IMR-90 (cell line): ENCODE measurements at regions not wholly inside any gene's neighbourhood (a gene's known extent, or its start where the extent isn't known, plus 50 kb on each side); places are given as distances from the start of the nearest gene placed in this dataset.

Experiments
- ATAC-seq: fragments of 200-7000 bp; cut with Tn5 transposase; 2 replicates; pipeline ENCODE4 v1.9.1; 2020; ENCODE audit warnings: low read depth, mild to moderate bottlenecking, moderate library complexity
- BruUV-seq: library from RNA; stranded (reverse); fragments of 400-500 nt; replicated peaks from 2 replicates; lab custom pipeline; 2021; lab: Mats Ljungman, UMichigan
- CTCF ChIA-PET: fragments of 300-600 bp; formaldehyde crosslinking; extraction: SDS; loops from one replicate; lab custom pipeline; 2021; ENCODE audit warnings: antibody characterized with exemption; lab: Yijun Ruan, JAX
- POLR2A ChIA-PET: fragments of 300-600 bp; sonication (Branson Sonifier 250); formaldehyde crosslinking; loops from one replicate; lab custom pipeline; 2022; ENCODE audit warnings: antibody characterized with exemption; ENCODE audit not compliant: unreplicated experiment; lab: Charles Lee
- DNase-seq: peaks from one replicate; pipeline ENCODE4 v3.0.0; 2013
- H2AFZ ChIP-seq: replicated peaks from 2 replicates; pipeline ENCODE3; 2013; ENCODE audit warnings: low read length, mild to moderate bottlenecking; ENCODE audit not compliant: poor library complexity
- H2AK5ac ChIP-seq: 2 replicates; pipeline ENCODE4 v1.6.1; 2013; ENCODE audit warnings: low read depth, low read length, inconsistent platforms
- H2AK9ac ChIP-seq: replicated peaks from 2 replicates; pipeline ENCODE3; 2013; ENCODE audit warnings: mild to moderate bottlenecking, low read depth, low read length, moderate library complexity; ENCODE audit not compliant: poor library complexity
- H2BK120ac ChIP-seq: 2 replicates; pipeline ENCODE4 v1.6.1; 2013; ENCODE audit warnings: low read depth, low read length, inconsistent platforms
- H2BK15ac ChIP-seq: 3 replicates; pipeline ENCODE4 v1.6.1; 2013; ENCODE audit warnings: low read depth, low read length, inconsistent platforms
- H2BK20ac ChIP-seq: 2 replicates; pipeline ENCODE4 v1.6.1; 2013; ENCODE audit warnings: low read depth, mild to moderate bottlenecking, inconsistent platforms, low read length, moderate library complexity
- H2BK5ac ChIP-seq: 2 replicates; pipeline ENCODE4 v1.6.1; 2013; ENCODE audit warnings: mild to moderate bottlenecking, low read depth, low read length, inconsistent platforms; ENCODE audit not compliant: poor library complexity, severe bottlenecking
- H3K14ac ChIP-seq: replicated peaks from 2 replicates; pipeline ENCODE4 v1.6.1; 2013; ENCODE audit warnings: low read depth, low read length, inconsistent platforms
- H3K18ac ChIP-seq: 2 replicates; pipeline ENCODE4 v1.6.1; 2013; ENCODE audit warnings: low read depth, low read length, control low read depth
- H3K23ac ChIP-seq: 2 replicates; pipeline ENCODE4 v1.6.1; 2013; ENCODE audit warnings: low read depth, low read length, inconsistent platforms
- H3K27ac ChIP-seq: 2 replicates; pipeline ENCODE4 v1.5.1; 2013; ENCODE audit warnings: mild to moderate bottlenecking, control low read depth, low read length; ENCODE audit not compliant: insufficient read depth
- H3K27me3 ChIP-seq: 2 replicates; pipeline ENCODE4 v1.6.1; 2013; ENCODE audit warnings: low read length; ENCODE audit not compliant: control insufficient read depth, insufficient read depth
- H3K36me3 ChIP-seq: 2 replicates; pipeline ENCODE4 v1.6.1; 2013; ENCODE audit warnings: low read length, mixed read lengths; ENCODE audit not compliant: control insufficient read depth, insufficient read depth
- H3K4ac ChIP-seq: 2 replicates; pipeline ENCODE4 v1.6.1; 2013; ENCODE audit warnings: low read depth, low read length, inconsistent platforms
- H3K4me1 ChIP-seq: 2 replicates; pipeline ENCODE4 v1.6.1; 2013; ENCODE audit warnings: low read length, mixed read lengths; ENCODE audit not compliant: control insufficient read depth, insufficient read depth
- H3K4me2 ChIP-seq: 2 replicates; pipeline ENCODE4 v1.6.1; 2013; ENCODE audit warnings: low read depth, mild to moderate bottlenecking, control low read depth, low read length, moderate library complexity
- H3K4me3 ChIP-seq: 2 replicates; pipeline ENCODE4 v1.5.1; 2013; ENCODE audit warnings: low read depth, mild to moderate bottlenecking, control low read depth, low read length, moderate library complexity; ENCODE audit not compliant: insufficient read depth
- H3K56ac ChIP-seq: 2 replicates; pipeline ENCODE4 v1.6.1; 2013; ENCODE audit warnings: low read length, inconsistent platforms; ENCODE audit not compliant: insufficient read depth; ENCODE audit errors: extremely low read depth
- H3K79me1 ChIP-seq, 2 experiments: 2 replicates each; pipeline ENCODE4 v1.6.1; 2013; ENCODE audit warnings: low read length in 2 of 2, inconsistent platforms in 1 of 2, low read depth in 1 of 2
- H3K9ac ChIP-seq: 2 replicates; pipeline ENCODE4 v1.6.1; 2013; ENCODE audit warnings: low read depth, low read length, control low read depth
- H3K9me1 ChIP-seq: 2 replicates; pipeline ENCODE4 v1.6.1; 2013; ENCODE audit warnings: low read length, inconsistent platforms; ENCODE audit not compliant: insufficient read depth
- H3K9me3 ChIP-seq: 2 replicates; pipeline ENCODE4 v1.6.1; 2013; ENCODE audit warnings: low read length; ENCODE audit not compliant: control insufficient read depth, insufficient read depth
- H4K20me1 ChIP-seq: 2 replicates; pipeline ENCODE4 v1.6.1; 2013; ENCODE audit warnings: low read length, inconsistent platforms; ENCODE audit not compliant: insufficient read depth
- H4K5ac ChIP-seq: 2 replicates; pipeline ENCODE4 v1.6.1; 2013; ENCODE audit warnings: mild to moderate bottlenecking, low read depth, low read length, control low read depth
- H4K8ac ChIP-seq, 2 experiments: 2 replicates each; pipeline ENCODE4 v1.6.1; 2013; ENCODE audit warnings: low read depth in 2 of 2, low read length in 2 of 2, control low read depth in 1 of 2, inconsistent platforms in 1 of 2
- H4K91ac ChIP-seq: 2 replicates; pipeline ENCODE4 v1.6.1; 2013; ENCODE audit warnings: low read depth, low read length, inconsistent platforms; ENCODE audit not compliant: insufficient read depth
- BHLHE40 ChIP-seq: fragments of 150-350 bp; IDR thresholded peaks from 2 replicates; pipeline ENCODE4 v1.6.1; 2016; ENCODE audit warnings: mild to moderate bottlenecking, low read depth, low read length
- CEBPB ChIP-seq: IDR thresholded peaks from 2 replicates; pipeline ENCODE4 v1.6.1; 2012; ENCODE audit warnings: low read depth, low read length, improper control_type of control experiment
- CHD1 ChIP-seq: IDR thresholded peaks from 2 replicates; pipeline ENCODE4 v1.6.1; 2012; ENCODE audit warnings: low read depth, low read length, improper control_type of control experiment
- FOS ChIP-seq: fragments of 150-350 bp; IDR thresholded peaks from 2 replicates; pipeline ENCODE4 v1.6.1; 2016; ENCODE audit warnings: low read depth, low read length
- MAZ ChIP-seq: IDR thresholded peaks from 2 replicates; pipeline ENCODE4 v1.6.1; 2012; ENCODE audit warnings: low read depth, mild to moderate bottlenecking, low read length, improper control_type of control experiment, moderate library complexity, borderline replicate concordance
- MXI1 ChIP-seq: IDR thresholded peaks from 2 replicates; pipeline ENCODE4 v1.6.1; 2012; ENCODE audit warnings: low read depth, mild to moderate bottlenecking, low read length, moderate library complexity, borderline replicate concordance
- NFE2L2 ChIP-seq: fragments of 150-350 bp; IDR thresholded peaks from 2 replicates; pipeline ENCODE4 v1.6.1; 2016; ENCODE audit warnings: low read depth, mild to moderate bottlenecking, low read length
- POLR2A ChIP-seq: IDR thresholded peaks from 2 replicates; pipeline ENCODE4 v1.6.1; 2012; ENCODE audit warnings: mild to moderate bottlenecking, low read depth, low read length
- RAD21 ChIP-seq: IDR thresholded peaks from 2 replicates; pipeline ENCODE4 v1.6.1; 2012; ENCODE audit warnings: low read length, improper control_type of control experiment
- RCOR1 ChIP-seq: IDR thresholded peaks from 2 replicates; pipeline ENCODE4 v1.6.1; 2012; ENCODE audit warnings: mild to moderate bottlenecking, low read length, improper control_type of control experiment; ENCODE audit not compliant: insufficient replicate concordance
- RFX5 ChIP-seq: IDR thresholded peaks from 2 replicates; pipeline ENCODE4 v1.8.0; 2012; ENCODE audit warnings: low read depth, mild to moderate bottlenecking, low read length, moderate library complexity
- WGBS, 2 experiments: methylation state at CpG; one replicate each; pipeline versions ENCODE4 v1.1.5 to v1.1.7; 2013; ENCODE audit warnings: missing lambda C conversion rate in 2 of 2; ENCODE audit not compliant: insufficient read length in 1 of 2; ENCODE audit errors: extremely low coverage in 2 of 2; 5-methylcytosine and 5-hydroxymethylcytosine counted together
- dilution Hi-C: fragments of 300-500 bp; cut with HindIII; formaldehyde crosslinking; loops from one replicate; pipeline ENCODE4 v1.14.3; 2018; ENCODE audit warnings: low sequenced_read_pairs; ENCODE audit not compliant: unreplicated experiment
- in situ Hi-C: fragments of 300-500 bp; cut with MboI; formaldehyde crosslinking; loops from 3 replicates; pipeline ENCODE4 v1.14.3; 2019; ENCODE audit warnings: low sequenced_read_pairs, inconsistent platforms, mixed read lengths
- intact Hi-C: fragments of 100-400 bp; cut with micrococcal nuclease; formaldehyde crosslinking; loops from 2 replicates; pipeline ENCODE4 v1.10.0; 2022
- TF ChIP-seq, protein P1 (sequence below): fragments of 150-350 bp; IDR thresholded peaks from 2 replicates; pipeline ENCODE4 v1.6.1; 2017; ENCODE audit warnings: mild to moderate bottlenecking, antibody characterized with exemption, low read length, low read depth
- TF ChIP-seq, protein P2 (sequence below): conservative IDR thresholded peaks from 2 replicates; pipeline ENCODE4 v1.5.1; 2012; ENCODE audit warnings: mild to moderate bottlenecking, low read depth, low read length, improper control_type of control experiment
- TF ChIP-seq, protein P3 (sequence below): fragments of 150-350 bp; IDR thresholded peaks from 2 replicates; pipeline ENCODE4 v1.6.1; 2016; ENCODE audit warnings: low read depth, mild to moderate bottlenecking, low read length, moderate library complexity, borderline replicate concordance

DNA sequence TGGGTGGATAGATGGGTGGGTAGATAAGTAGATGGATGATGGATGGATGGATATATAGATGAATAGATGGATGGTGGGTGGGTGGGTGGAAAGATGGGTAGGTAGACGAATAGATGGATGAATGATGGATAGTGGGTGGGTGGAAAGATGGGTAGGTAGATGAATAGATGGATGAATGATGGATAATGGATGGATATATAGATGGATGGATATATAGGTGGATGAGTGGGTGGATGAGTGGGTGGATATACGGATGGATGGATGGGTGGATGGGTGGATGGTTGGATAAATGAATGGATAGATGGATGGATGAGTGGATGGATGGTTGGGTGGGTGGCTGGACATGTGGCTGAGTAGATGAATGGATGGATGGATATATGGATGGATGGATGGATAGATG is 53.1 kb upstream of the THY1 start:
- CTCF ChIA-PET = interaction anchor here (2.2 kb wide), 1 partner anchor 94 kb away, joined by 23 read pairs; the partner anchor contains the start of gene USP2
- no TSS peak for BruUV-seq
- H3K9ac ChIP-seq = no peak overlapping the region

More for the DNA sequence above, 53.1 kb upstream of the THY1 start:
- no peak overlapping the region for H3K23ac ChIP-seq
- H3K4me3 ChIP-seq = no peak overlapping the region
- DNase-seq (no peak), ATAC-seq (no peak)
- H3K56ac ChIP-seq = no peak overlapping the region
- H2AFZ ChIP-seq = no peak overlapping the region
- 0 out of 4 replicates have a peak, but pooled peaks cover 0 to 3% of the 10 kb centered on the region in 2 experiments for H3K79me1 ChIP-seq
- H4K20me1 ChIP-seq = peaks cover 1% of the 10 kb centered on the region; the same call in 1 of the 2 replicates
- H3K4ac ChIP-seq = no peak overlapping the region
- POLR2A ChIA-PET = no interaction called here
- TF ChIP-seq NFE2L2 (no peak), POLR2A (no peak), FOS (no peak), MXI1 (no peak), BHLHE40 (no peak), CHD1 (no peak), CEBPB (no peak), RFX5 (no peak), RAD21 (no peak), RCOR1 (no peak), MAZ (no peak)
- TF ChIP-seq, protein P1, sequence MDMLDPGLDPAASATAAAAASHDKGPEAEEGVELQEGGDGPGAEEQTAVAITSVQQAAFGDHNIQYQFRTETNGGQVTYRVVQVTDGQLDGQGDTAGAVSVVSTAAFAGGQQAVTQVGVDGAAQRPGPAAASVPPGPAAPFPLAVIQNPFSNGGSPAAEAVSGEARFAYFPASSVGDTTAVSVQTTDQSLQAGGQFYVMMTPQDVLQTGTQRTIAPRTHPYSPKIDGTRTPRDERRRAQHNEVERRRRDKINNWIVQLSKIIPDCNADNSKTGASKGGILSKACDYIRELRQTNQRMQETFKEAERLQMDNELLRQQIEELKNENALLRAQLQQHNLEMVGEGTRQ = no peak
- TF ChIP-seq, protein P2, sequence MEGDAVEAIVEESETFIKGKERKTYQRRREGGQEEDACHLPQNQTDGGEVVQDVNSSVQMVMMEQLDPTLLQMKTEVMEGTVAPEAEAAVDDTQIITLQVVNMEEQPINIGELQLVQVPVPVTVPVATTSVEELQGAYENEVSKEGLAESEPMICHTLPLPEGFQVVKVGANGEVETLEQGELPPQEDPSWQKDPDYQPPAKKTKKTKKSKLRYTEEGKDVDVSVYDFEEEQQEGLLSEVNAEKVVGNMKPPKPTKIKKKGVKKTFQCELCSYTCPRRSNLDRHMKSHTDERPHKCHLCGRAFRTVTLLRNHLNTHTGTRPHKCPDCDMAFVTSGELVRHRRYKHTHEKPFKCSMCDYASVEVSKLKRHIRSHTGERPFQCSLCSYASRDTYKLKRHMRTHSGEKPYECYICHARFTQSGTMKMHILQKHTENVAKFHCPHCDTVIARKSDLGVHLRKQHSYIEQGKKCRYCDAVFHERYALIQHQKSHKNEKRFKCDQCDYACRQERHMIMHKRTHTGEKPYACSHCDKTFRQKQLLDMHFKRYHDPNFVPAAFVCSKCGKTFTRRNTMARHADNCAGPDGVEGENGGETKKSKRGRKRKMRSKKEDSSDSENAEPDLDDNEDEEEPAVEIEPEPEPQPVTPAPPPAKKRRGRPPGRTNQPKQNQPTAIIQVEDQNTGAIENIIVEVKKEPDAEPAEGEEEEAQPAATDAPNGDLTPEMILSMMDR = no peak
- TF ChIP-seq, protein P3, sequence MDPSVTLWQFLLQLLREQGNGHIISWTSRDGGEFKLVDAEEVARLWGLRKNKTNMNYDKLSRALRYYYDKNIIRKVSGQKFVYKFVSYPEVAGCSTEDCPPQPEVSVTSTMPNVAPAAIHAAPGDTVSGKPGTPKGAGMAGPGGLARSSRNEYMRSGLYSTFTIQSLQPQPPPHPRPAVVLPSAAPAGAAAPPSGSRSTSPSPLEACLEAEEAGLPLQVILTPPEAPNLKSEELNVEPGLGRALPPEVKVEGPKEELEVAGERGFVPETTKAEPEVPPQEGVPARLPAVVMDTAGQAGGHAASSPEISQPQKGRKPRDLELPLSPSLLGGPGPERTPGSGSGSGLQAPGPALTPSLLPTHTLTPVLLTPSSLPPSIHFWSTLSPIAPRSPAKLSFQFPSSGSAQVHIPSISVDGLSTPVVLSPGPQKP = no peak
- in situ Hi-C loops (no loop called here), dilution Hi-C loops (no loop called here), intact Hi-C loops (loop anchor here (10.0 kb wide), 1 partner anchor 371 kb away; the partner anchor contains the start of genes C2CD2L and DPAGT1)
- H2BK120ac ChIP-seq = no peak overlapping the region
- no peak overlapping the region for H2AK9ac ChIP-seq
- H3K36me3 ChIP-seq = no peaks in the 10 kb centered on the region
- no peak overlapping the region for H2BK20ac ChIP-seq
- H3K9me1 ChIP-seq = peaks cover 5% of the 10 kb centered on the region
- H3K4me1 ChIP-seq = peaks cover 9% of the 10 kb centered on the region
- H3K27me3 ChIP-seq = peaks cover 12% of the 10 kb centered on the region; the same call in 1 of the 2 replicates
- H3K4me2 ChIP-seq = no peak overlapping the region
- no peak overlapping the region for H4K8ac ChIP-seq
- H4K5ac ChIP-seq = no peak overlapping the region
- H3K9me3 ChIP-seq = no peaks in the 10 kb centered on the region
- no peak overlapping the region for H4K91ac ChIP-seq
- 45 to 86% methylated on average over 1 to 2 of the region's 2 CpGs for WGBS, 2 experiments
- H3K18ac ChIP-seq = no peak overlapping the region
- no peak overlapping the region for H2BK15ac ChIP-seq
- no peak overlapping the region for H3K14ac ChIP-seq
- no peak overlapping the region for H3K27ac ChIP-seq
- no peak overlapping the region for H2AK5ac ChIP-seq
- no peak overlapping the region for H2BK5ac ChIP-seq
